Suprapubic skin (tissue), 4 donors: ENCODE measurements at regions not wholly inside any gene's neighbourhood (a gene's known extent, or its start where the extent isn't known, plus 50 kb on each side); places are given as distances from the start of the nearest gene placed in this dataset.
"Not testable (repeated sequence)": the region's sequence is repeated elsewhere in the genome, so short reads cannot be mapped to it uniquely, and the experiment has no call there.

ENCODE experiments used
- DNase-seq, 2 donors: peaks; one replicate each; pipeline ENCODE4 v3.0.0-alpha.2; 2019; ENCODE audit warnings: low spot score in 2 of 2
- H3K27ac ChIP-seq: fragments of 200-600 bp; sonication (generic); one replicate; pipeline ENCODE4 v1.5.1; 2019
- H3K27me3 ChIP-seq: fragments of 200-600 bp; sonication (generic); one replicate; pipeline ENCODE4 v1.5.1; 2019
- H3K36me3 ChIP-seq: fragments of 200-600 bp; sonication (generic); one replicate; pipeline ENCODE4 v1.5.1; 2019
- H3K4me1 ChIP-seq: fragments of 200-600 bp; sonication (generic); one replicate; pipeline ENCODE4 v1.5.1; 2019
- H3K4me3 ChIP-seq: fragments of 200-600 bp; sonication (generic); one replicate; pipeline ENCODE4 v1.5.1; 2019; ENCODE audit warnings: mild to moderate bottlenecking
- H3K9me3 ChIP-seq: fragments of 200-600 bp; sonication (generic); one replicate; pipeline ENCODE4 v1.5.1; 2019
- EP300 ChIP-seq: sonication (generic); formaldehyde crosslinking; IDR thresholded peaks from one replicate; pipeline ENCODE4 v1.6.1; 2017; ENCODE audit warnings: antibody characterized with exemption
- POLR2A ChIP-seq, 2 donors: fragments of 450-650 bp; IDR thresholded peaks; one replicate each; pipeline ENCODE4 v1.6.1; 2017; ENCODE audit warnings: antibody characterized with exemption in 2 of 2, mild to moderate bottlenecking in 2 of 2, moderate library complexity in 2 of 2
- POLR2AphosphoS5 ChIP-seq, 3 donors: sonication (generic); formaldehyde crosslinking; IDR thresholded peaks; one replicate each; pipeline ENCODE4 v1.6.1; 2017; ENCODE audit warnings: antibody characterized with exemption in 3 of 3
- WGBS: methylation state at CpG from one replicate; pipeline ENCODE4 v1.1.5; 2018; 5-methylcytosine and 5-hydroxymethylcytosine counted together
- TF ChIP-seq, protein P1 (sequence below), 2 donors: fragments of 200-600 bp in 1 of 2; fragments of 450-650 bp in 1 of 2; sonication (generic) in 1 of 2; IDR thresholded peaks; one replicate each; pipeline ENCODE4 v1.5.1; 2016 to 2019; ENCODE audit warnings: antibody characterized with exemption in 2 of 2, mild to moderate bottlenecking in 1 of 2, moderate library complexity in 1 of 2

DNA sequence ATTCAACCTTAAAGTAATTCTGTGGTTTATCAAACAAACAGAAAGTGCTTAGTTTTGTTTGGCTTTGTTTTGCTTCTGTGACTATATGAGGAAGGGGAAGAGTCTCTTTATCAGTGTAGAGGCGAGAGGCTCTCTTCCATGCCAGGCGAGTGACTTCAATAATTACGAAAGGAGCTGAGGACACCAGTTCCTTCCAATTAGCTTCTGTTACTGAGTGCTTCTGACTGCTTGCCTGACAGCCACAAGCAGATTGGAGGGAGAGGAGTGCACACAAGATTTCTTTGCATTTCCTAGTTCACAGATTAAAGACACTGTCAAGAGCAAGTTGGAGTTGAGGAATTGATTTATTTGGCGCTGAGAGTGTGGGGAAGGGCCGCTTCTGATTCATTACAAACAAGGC is 1484.5 kb upstream of the TENM4 start:
- Histone ChIP-seq H3K27me3 (no peaks in the 10 kb centered on the region), H3K4me1 (peaks cover 13% of the 10 kb centered on the region), H3K27ac (no peak overlapping the region), H3K4me3 (no peak overlapping the region), H3K9me3 (no peaks in the 10 kb centered on the region), H3K36me3 (no peaks in the 10 kb centered on the region)
- 82% methylated on average over 5 of the region's 5 CpGs for WGBS
- no peak for TF ChIP-seq POLR2AphosphoS5 (IDR thresholded peaks at IDR 0.05)
- TF ChIP-seq POLR2A (IDR thresholded peaks at IDR 0.05) = no peak
- TF ChIP-seq, protein P1, sequence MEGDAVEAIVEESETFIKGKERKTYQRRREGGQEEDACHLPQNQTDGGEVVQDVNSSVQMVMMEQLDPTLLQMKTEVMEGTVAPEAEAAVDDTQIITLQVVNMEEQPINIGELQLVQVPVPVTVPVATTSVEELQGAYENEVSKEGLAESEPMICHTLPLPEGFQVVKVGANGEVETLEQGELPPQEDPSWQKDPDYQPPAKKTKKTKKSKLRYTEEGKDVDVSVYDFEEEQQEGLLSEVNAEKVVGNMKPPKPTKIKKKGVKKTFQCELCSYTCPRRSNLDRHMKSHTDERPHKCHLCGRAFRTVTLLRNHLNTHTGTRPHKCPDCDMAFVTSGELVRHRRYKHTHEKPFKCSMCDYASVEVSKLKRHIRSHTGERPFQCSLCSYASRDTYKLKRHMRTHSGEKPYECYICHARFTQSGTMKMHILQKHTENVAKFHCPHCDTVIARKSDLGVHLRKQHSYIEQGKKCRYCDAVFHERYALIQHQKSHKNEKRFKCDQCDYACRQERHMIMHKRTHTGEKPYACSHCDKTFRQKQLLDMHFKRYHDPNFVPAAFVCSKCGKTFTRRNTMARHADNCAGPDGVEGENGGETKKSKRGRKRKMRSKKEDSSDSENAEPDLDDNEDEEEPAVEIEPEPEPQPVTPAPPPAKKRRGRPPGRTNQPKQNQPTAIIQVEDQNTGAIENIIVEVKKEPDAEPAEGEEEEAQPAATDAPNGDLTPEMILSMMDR (IDR thresholded peaks at IDR 0.05) = no peak
- no peak for TF ChIP-seq EP300
- no peak for DNase-seq

DNA sequence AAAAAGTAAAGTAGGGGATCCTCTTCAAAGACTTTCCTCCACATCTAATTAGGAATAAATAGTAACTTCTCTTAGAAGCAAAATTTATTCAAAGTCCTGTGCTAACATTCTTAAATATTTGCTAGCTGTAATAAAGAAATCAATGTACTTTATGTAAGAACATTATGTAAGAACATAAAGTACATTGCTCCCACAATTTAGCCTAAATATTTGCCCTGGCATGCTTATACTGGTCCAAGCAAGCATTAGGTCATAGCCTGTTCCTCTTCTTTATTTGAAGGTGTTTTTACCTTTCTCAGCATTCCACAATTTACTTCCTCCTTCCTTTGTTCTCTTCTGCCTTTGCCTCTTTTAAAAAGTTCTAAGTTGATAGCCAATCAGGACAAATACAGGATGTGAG is 1480.5 kb upstream of the TENM4 start:
- not testable (repeated sequence) for H3K36me3 ChIP-seq, DNase-seq, H3K4me3 ChIP-seq, H3K27me3 ChIP-seq, H3K9me3 ChIP-seq, H3K27ac ChIP-seq
- peaks cover 13% of the 10 kb centered on the region for H3K4me1 ChIP-seq

- Histone ChIP-seq H3K4me3 (no peak overlapping the region), H3K36me3 (no peaks in the 10 kb centered on the region), H3K27me3 (no peaks in the 10 kb centered on the region), H3K27ac (no peak overlapping the region), H3K4me1 (peaks cover 7% of the 10 kb centered on the region), H3K9me3 (no peaks in the 10 kb centered on the region)
- TF ChIP-seq EP300 (no peak), POLR2AphosphoS5 (IDR thresholded peaks at IDR 0.05) (no peak), POLR2A (IDR thresholded peaks at IDR 0.05) (no peak)
- TF ChIP-seq, protein P1 (IDR thresholded peaks at IDR 0.05) = no peak
- DNase-seq = no peak
- 72% methylated on average over 1 of the region's 1 CpG for WGBS
Observed at GRCh38 chr11:80916173-80916798, 1475.5 kb upstream of the TENM4 start.

DNA sequence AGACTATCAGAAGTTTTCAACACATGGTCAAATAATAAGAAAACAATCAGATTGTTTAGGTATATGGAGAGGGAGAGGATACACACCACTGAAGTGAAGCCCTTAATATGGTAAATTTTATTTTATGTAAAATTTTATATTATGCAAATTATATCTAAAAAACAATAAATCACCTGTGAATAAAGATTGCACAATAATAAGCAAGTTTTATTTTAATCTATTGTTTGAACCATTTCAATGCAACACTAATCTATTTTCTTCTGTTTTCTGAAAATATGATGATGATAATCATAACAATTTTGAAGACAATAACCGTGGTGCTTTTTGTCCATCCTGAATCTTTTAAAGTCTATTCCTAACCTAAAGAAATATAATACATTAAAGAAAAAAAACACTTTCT is 1473.5 kb upstream of the TENM4 start:
- WGBS = 85% methylated on average over 1 of the region's 1 CpG

GRCh38 chr11:80911666-80912065 is 1470.8 kb upstream of the TENM4 start:
- 73% methylated on average over 1 of the region's 1 CpG for WGBS

More for the DNA sequence above, 1473.5 kb upstream of the TENM4 start:
- Histone ChIP-seq H3K27me3 (no peaks in the 10 kb centered on the region), H3K27ac (no peak overlapping the region), H3K4me3 (no peak overlapping the region), H3K36me3 (no peaks in the 10 kb centered on the region), H3K4me1 (no peaks in the 10 kb centered on the region), H3K9me3 (no peaks in the 10 kb centered on the region)
- DNase-seq = no peak
- TF ChIP-seq POLR2A (IDR thresholded peaks at IDR 0.05) = no peak
- TF ChIP-seq, protein P1 (IDR thresholded peaks at IDR 0.05) = no peak
- no peak for TF ChIP-seq EP300
- TF ChIP-seq POLR2AphosphoS5 (IDR thresholded peaks at IDR 0.05) = no peak

More at GRCh38 chr11:80911666-80912065, 1470.8 kb upstream of the TENM4 start:
- Histone ChIP-seq H3K36me3 (no peaks in the 10 kb centered on the region), H3K9me3 (no peaks in the 10 kb centered on the region), H3K4me1 (no peaks in the 10 kb centered on the region), H3K27me3 (no peaks in the 10 kb centered on the region), H3K4me3 (no peak overlapping the region), H3K27ac (no peak overlapping the region)
- DNase-seq = no peak
- TF ChIP-seq EP300 = no peak
- no peak for TF ChIP-seq POLR2A (IDR thresholded peaks at IDR 0.05)
- TF ChIP-seq, protein P1 (IDR thresholded peaks at IDR 0.05) = no peak
- TF ChIP-seq POLR2AphosphoS5 (IDR thresholded peaks at IDR 0.05) = no peak
